Nephron progenitor cell (in vitro differentiated cells): ENCODE measurements at regions not wholly inside any gene's neighbourhood (a gene's known extent, or its start where the extent isn't known, plus 50 kb on each side); places are given as distances from the start of the nearest gene placed in this dataset.

Experiments used
- DNase-seq: peaks from one replicate; pipeline ENCODE4 v3.0.0; 2021
- H3K27ac Mint-ChIP-seq: 2 replicates; pipeline ENCODE4 v1.8.0; 2021; ENCODE audit warnings: mild to moderate bottlenecking, moderate library complexity, mixed read lengths
- H3K27me3 Mint-ChIP-seq: 2 replicates; pipeline ENCODE4 v1.8.0; 2021; ENCODE audit warnings: mild to moderate bottlenecking, low read depth, mixed read lengths; ENCODE audit not compliant: poor library complexity
- H3K36me3 Mint-ChIP-seq: 2 replicates; pipeline ENCODE4 v1.8.0; 2021; ENCODE audit warnings: low read depth, mixed read lengths
- H3K4me1 Mint-ChIP-seq: 2 replicates; pipeline ENCODE4 v1.8.0; 2021; ENCODE audit warnings: mixed read lengths
- H3K4me3 Mint-ChIP-seq: 2 replicates; pipeline ENCODE4 v1.8.0; 2021; ENCODE audit warnings: mild to moderate bottlenecking, moderate library complexity, mixed read lengths
- H3K9me3 Mint-ChIP-seq: 2 replicates; pipeline ENCODE4 v1.8.0; 2021; ENCODE audit warnings: mild to moderate bottlenecking, moderate library complexity, mixed read lengths
- TF ChIP-seq, protein P1 (sequence below): fragments of 200-600 bp; sonication (generic); IDR thresholded peaks from 2 replicates; pipeline ENCODE4 v1.5.0; 2021; ENCODE audit warnings: antibody characterized with exemption

DNA sequence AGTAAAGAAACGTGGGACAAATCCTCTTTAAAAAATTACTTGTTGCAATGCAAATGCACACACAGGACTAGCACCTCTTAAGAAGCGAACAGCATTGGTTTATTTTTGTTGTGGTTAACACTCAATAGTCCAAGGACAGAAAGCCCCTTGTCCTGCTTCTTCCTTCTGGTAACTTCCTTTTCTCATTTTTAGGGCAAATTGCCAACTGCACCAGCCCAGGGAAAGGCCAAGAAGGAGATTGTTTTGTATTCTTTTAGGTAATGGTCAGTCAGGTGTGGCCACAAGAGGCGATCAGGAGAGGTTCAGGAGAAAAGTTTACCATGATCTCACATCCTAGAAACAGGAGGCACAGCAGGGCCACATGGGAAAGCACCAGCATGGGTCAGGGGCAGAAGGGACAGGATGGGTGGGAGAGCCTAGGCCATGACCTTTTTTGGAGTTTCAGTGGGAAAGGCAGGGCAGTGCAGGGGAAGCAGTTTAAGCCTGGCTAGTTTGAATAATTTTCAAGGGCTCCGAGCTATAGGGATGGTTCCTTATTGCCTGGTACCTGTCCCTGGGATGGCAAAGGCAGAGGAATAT, 73.0 kb downstream of the CHRNA1 start:
- H3K4me3 Mint-ChIP-seq: no peak overlapping the region
- peaks cover 20% of the 10 kb centered on the region for H3K27me3 Mint-ChIP-seq
- H3K4me1 Mint-ChIP-seq: peaks cover 16% of the 10 kb centered on the region

GRCh38 chr2:174690026-174690425, 74.2 kb downstream of the CHRNA1 start:
- H3K27me3 Mint-ChIP-seq: peaks cover 23% of the 10 kb centered on the region
- H3K4me1 Mint-ChIP-seq: peaks cover 16% of the 10 kb centered on the region
- TF ChIP-seq, protein P1, sequence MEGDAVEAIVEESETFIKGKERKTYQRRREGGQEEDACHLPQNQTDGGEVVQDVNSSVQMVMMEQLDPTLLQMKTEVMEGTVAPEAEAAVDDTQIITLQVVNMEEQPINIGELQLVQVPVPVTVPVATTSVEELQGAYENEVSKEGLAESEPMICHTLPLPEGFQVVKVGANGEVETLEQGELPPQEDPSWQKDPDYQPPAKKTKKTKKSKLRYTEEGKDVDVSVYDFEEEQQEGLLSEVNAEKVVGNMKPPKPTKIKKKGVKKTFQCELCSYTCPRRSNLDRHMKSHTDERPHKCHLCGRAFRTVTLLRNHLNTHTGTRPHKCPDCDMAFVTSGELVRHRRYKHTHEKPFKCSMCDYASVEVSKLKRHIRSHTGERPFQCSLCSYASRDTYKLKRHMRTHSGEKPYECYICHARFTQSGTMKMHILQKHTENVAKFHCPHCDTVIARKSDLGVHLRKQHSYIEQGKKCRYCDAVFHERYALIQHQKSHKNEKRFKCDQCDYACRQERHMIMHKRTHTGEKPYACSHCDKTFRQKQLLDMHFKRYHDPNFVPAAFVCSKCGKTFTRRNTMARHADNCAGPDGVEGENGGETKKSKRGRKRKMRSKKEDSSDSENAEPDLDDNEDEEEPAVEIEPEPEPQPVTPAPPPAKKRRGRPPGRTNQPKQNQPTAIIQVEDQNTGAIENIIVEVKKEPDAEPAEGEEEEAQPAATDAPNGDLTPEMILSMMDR: no peak
- DNase-seq: no peak
- no peak overlapping the region for H3K27ac Mint-ChIP-seq
- no peaks in the 10 kb centered on the region for H3K36me3 Mint-ChIP-seq
- H3K9me3 Mint-ChIP-seq: no peaks in the 10 kb centered on the region
- H3K4me3 Mint-ChIP-seq: no peak overlapping the region

More for the DNA sequence above, 73.0 kb downstream of the CHRNA1 start:
- Mint-ChIP-seq H3K36me3 (no peaks in the 10 kb centered on the region), H3K27ac (no peak overlapping the region), H3K9me3 (no peaks in the 10 kb centered on the region)
- TF ChIP-seq, protein P1: no peak
- no peak for DNase-seq

DNA sequence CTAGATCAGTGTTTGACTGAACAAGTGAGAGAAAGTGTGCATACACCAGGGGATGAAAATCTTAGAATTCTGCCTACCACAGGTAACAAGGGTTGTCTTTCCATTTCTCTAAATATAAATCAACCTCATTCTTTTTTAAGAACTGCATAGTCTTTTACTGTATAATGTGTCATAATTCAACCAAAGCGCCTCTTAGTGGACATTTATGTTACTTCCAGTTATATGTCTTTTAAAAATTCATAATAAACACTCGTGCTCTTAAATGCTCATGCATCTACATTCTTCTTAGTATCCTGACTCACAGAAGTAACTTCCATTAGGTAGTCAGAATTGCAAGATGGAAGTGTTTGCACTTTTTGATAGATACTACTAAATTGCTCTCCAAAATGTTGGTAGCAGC, 76.2 kb downstream of the CHRNA1 start:
- peaks cover 28% of the 10 kb centered on the region for H3K27me3 Mint-ChIP-seq
- TF ChIP-seq, protein P1: no peak
- H3K4me3 Mint-ChIP-seq: no peak overlapping the region
- no peaks in the 10 kb centered on the region for H3K36me3 Mint-ChIP-seq
- DNase-seq: no peak
- no peaks in the 10 kb centered on the region for H3K9me3 Mint-ChIP-seq
- no peak overlapping the region for H3K27ac Mint-ChIP-seq
- peaks cover 23% of the 10 kb centered on the region for H3K4me1 Mint-ChIP-seq

GRCh38 chr2:174686430-174686829, 77.8 kb downstream of the CHRNA1 start:
- Mint-ChIP-seq H3K4me3 (no peak overlapping the region), H3K27ac (no peak overlapping the region), H3K36me3 (no peaks in the 10 kb centered on the region), H3K9me3 (no peaks in the 10 kb centered on the region), H3K27me3 (peaks cover 31% of the 10 kb centered on the region), H3K4me1 (peaks cover 27% of the 10 kb centered on the region)
- DNase-seq: no peak
- TF ChIP-seq, protein P1: no peak

GRCh38 chr2:174683392-174683759, 80.9 kb downstream of the CHRNA1 start:
- Mint-ChIP-seq H3K4me1 (peaks cover 33% of the 10 kb centered on the region), H3K9me3 (no peaks in the 10 kb centered on the region), H3K4me3 (peak overlapping the region; percentile 88), H3K36me3 (no peaks in the 10 kb centered on the region), H3K27me3 (peaks cover 31% of the 10 kb centered on the region), H3K27ac (peak overlapping the region; percentile 81)
- no peak for DNase-seq
- TF ChIP-seq, protein P1: no peak

DNA sequence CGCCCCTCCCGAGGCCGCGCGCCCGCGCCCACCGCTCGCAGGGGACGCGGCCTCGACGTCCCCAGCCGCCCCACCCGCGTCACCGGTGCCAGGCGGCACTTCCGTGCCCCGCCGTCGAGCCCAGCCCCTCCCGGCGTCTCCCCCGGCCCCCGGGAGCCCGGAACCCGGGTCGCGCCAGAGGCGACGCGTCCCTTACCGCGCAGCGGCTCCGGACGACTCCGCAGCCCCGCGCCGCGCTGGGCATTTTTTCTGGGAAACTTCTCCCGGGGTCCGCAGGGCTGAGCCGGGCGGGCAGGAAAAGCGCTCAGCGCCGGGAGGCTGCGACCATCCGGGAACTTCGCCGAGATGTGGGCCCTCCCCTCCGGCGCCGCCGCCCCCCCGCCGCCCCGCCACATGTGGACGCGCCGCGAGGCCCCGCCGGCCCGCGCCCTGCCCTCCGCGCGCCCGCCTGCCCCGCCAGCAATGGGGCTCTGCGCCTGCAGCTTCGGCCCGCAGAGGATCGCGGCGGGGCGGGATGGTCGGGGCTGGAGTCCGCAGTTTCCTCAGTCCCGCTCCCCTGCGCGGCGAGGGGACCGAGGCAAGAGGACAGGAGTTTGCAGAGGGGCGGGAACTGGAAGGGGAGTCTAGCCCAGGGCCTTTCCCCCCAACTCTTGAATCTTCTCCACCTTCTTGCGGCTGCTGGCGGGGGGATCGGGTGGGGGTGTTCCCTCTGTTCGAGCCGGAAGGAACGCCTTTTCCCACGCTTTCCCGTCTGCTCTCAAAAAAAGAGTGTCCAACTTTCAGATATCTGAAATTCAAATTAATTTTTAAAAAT, 81.5 kb downstream of the CHRNA1 start:
- peak; percentile 80 for DNase-seq
- H3K4me1 Mint-ChIP-seq: peaks cover 36% of the 10 kb centered on the region
- H3K27me3 Mint-ChIP-seq: peaks cover 31% of the 10 kb centered on the region
- no peaks in the 10 kb centered on the region for H3K9me3 Mint-ChIP-seq
- H3K36me3 Mint-ChIP-seq: no peaks in the 10 kb centered on the region
- H3K27ac Mint-ChIP-seq: no peak overlapping the region
- H3K4me3 Mint-ChIP-seq: peak overlapping the region; percentile 88
- TF ChIP-seq, protein P1: no peak
